ENCODE measurements at regions not wholly inside any gene's neighbourhood (a gene's known extent, or its start where the extent isn't known, plus 50 kb on each side); places are given as distances from the start of the nearest gene placed in this dataset.

GRCh38 chr16:23008041-23008440 lies 141.2 kb downstream of the USP31 start:
- no peaks in the 10 kb centered on the region for H3K36me3 Mint-ChIP-seq (ENCODE audit: insufficient read depth in 1 of 3, low read depth in 3 of 3)
- H3K9ac ChIP-seq (ENCODE audit: extremely low read depth, insufficient read length, low read length) = no peak overlapping the region
- H2AK5ac ChIP-seq (ENCODE audit: insufficient read length, low read length) = no peak overlapping the region
- TF ChIP-seq, protein P1, sequence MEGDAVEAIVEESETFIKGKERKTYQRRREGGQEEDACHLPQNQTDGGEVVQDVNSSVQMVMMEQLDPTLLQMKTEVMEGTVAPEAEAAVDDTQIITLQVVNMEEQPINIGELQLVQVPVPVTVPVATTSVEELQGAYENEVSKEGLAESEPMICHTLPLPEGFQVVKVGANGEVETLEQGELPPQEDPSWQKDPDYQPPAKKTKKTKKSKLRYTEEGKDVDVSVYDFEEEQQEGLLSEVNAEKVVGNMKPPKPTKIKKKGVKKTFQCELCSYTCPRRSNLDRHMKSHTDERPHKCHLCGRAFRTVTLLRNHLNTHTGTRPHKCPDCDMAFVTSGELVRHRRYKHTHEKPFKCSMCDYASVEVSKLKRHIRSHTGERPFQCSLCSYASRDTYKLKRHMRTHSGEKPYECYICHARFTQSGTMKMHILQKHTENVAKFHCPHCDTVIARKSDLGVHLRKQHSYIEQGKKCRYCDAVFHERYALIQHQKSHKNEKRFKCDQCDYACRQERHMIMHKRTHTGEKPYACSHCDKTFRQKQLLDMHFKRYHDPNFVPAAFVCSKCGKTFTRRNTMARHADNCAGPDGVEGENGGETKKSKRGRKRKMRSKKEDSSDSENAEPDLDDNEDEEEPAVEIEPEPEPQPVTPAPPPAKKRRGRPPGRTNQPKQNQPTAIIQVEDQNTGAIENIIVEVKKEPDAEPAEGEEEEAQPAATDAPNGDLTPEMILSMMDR (conservative IDR thresholded peaks at IDR 0.05) = no peak
- no peak overlapping the region for H2BK5ac ChIP-seq (ENCODE audit: insufficient read length, low read length)
- H2BK12ac ChIP-seq (ENCODE audit: insufficient read length, low read depth, low read length) = no peak overlapping the region
- no peaks in the 10 kb centered on the region for H3K4me1 ChIP-seq (ENCODE audit: insufficient read depth, low read length)
- DNase-seq = no peak
- H3K9me3 ChIP-seq (ENCODE audit: control insufficient read depth, low read depth, low read length) = no peaks in the 10 kb centered on the region
- H3K4me3 Mint-ChIP-seq = no peak overlapping the region
- no peak overlapping the region for H3K4me2 ChIP-seq (ENCODE audit: insufficient read depth, insufficient read length, low read length)
- H4K5ac ChIP-seq (ENCODE audit: insufficient read length, low read depth, low read length) = no peak overlapping the region
- H2BK20ac ChIP-seq (ENCODE audit: low read depth, low read length, poor library complexity, severe bottlenecking) = no peak overlapping the region
- no peak overlapping the region for H3K14ac ChIP-seq (ENCODE audit: insufficient read depth, low read length)
- H3K18ac ChIP-seq (ENCODE audit: insufficient read length, low read depth, low read length) = no peak overlapping the region
- H3K27ac Mint-ChIP-seq = no peak overlapping the region
- H2BK120ac ChIP-seq (ENCODE audit: low read depth, low read length, poor library complexity, severe bottlenecking) = no peak overlapping the region
- H3K4ac ChIP-seq (ENCODE audit: low read depth, low read length) = no peak overlapping the region
- H2AFZ ChIP-seq (ENCODE audit: low read length) = no peak overlapping the region
- H4K20me1 ChIP-seq (ENCODE audit: control insufficient read depth, insufficient read depth, insufficient read length) = no peaks in the 10 kb centered on the region
- no peaks in the 10 kb centered on the region for H3K23me2 ChIP-seq (ENCODE audit: insufficient read length, low read depth, low read length, poor library complexity, severe bottlenecking)
- no peaks in the 10 kb centered on the region for H3K79me1 ChIP-seq (ENCODE audit: insufficient read depth, low read depth, low read length, poor library complexity, severe bottlenecking)
- no peaks in the 10 kb centered on the region; the same call in none of the 2 replicates for H3K27me3 Mint-ChIP-seq (ENCODE audit: low read depth)
- WGBS (ENCODE audit: extremely low coverage, insufficient read length, low lambda C conversion rate) = no CpG with 5 or more reads among the region's 7 CpGs
- H3K23ac ChIP-seq (ENCODE audit: insufficient read length, low read depth, low read length) = no peak overlapping the region
- no peaks in the 10 kb centered on the region; a peak in 1 of 5 replicates for H3K9me3 Mint-ChIP-seq
- no peaks in the 10 kb centered on the region for H3K79me2 ChIP-seq (ENCODE audit: insufficient read depth, low read length)
- no peak overlapping the region for H3K27ac ChIP-seq (ENCODE audit: insufficient read length, low read depth, low read length)
- H3K27me3 ChIP-seq (ENCODE audit: insufficient read depth, low read length) = no peaks in the 10 kb centered on the region
- H3K56ac ChIP-seq (ENCODE audit: insufficient read length, low read depth, low read length) = no peak overlapping the region
- H3K4me1 Mint-ChIP-seq = 0 out of 4 replicates have a peak, but pooled peaks cover 0 to 3% of the 10 kb centered on the region in 2 experiments
- no peak overlapping the region for H2BK15ac ChIP-seq (ENCODE audit: low read depth, low read length)
- H3T11ph ChIP-seq (ENCODE audit: low read length) = no peak overlapping the region
- H4K91ac ChIP-seq (ENCODE audit: insufficient read length, low read depth, low read length) = no peak overlapping the region
- no peak overlapping the region for H4K8ac ChIP-seq (replicated peaks; ENCODE audit: insufficient read length, low read depth, low read length)

Data from H9 (cell line).